Transverse colon (tissue), 4 donors: ENCODE measurements at regions not wholly inside any gene's neighbourhood (a gene's known extent, or its start where the extent isn't known, plus 50 kb on each side); places are given as distances from the start of the nearest gene placed in this dataset.
"Not testable (repeated sequence)": the region's sequence is repeated elsewhere in the genome, so short reads cannot be mapped to it uniquely, and the experiment has no call there.

Experiments used
- DNase-seq: peaks from one replicate; pipeline ENCODE4 v3.0.0-alpha.2; 2019
- H3K27ac ChIP-seq, 4 donors: fragments of 200-600 bp; sonication (generic); 2 replicates each; pipeline ENCODE4 v1.5.1; 2016 to 2018; ENCODE audit warnings: inconsistent platforms in 4 of 4
- H3K27me3 ChIP-seq: fragments of 200-600 bp; sonication (generic); 2 replicates; pipeline ENCODE4 v1.5.1; 2017; ENCODE audit warnings: inconsistent platforms
- H3K36me3 ChIP-seq, 4 donors: fragments of 200-600 bp; sonication (generic); 2 replicates each; pipeline ENCODE4 v1.5.1; 2017 to 2019; ENCODE audit warnings: inconsistent platforms in 4 of 4
- H3K4me1 ChIP-seq, 4 donors: fragments of 200-600 bp; sonication (generic); 2 replicates each; pipeline ENCODE4 v1.5.1; 2017 to 2020; ENCODE audit warnings: inconsistent platforms in 4 of 4
- H3K4me3 ChIP-seq, 4 donors: fragments of 200-600 bp; sonication (generic); 1 replicate in 1 of 4; 2 replicates in 3 of 4; pipeline versions ENCODE4 v1.5.1 to v1.6.1; 2017 to 2019; ENCODE audit warnings: inconsistent platforms in 4 of 4
- H3K9me3 ChIP-seq, 2 donors: fragments of 200-600 bp; sonication (generic); 2 replicates each; pipeline ENCODE4 v1.5.1; 2017 to 2019; ENCODE audit warnings: inconsistent platforms in 2 of 2
- CTCF ChIP-seq, 5 experiments: fragments of 200-600 bp in 3 of 5; fragments of 450-650 bp in 2 of 5; sonication (generic) in 3 of 5; IDR thresholded peaks; 1 replicate in 2 of 5; 2 replicates in 3 of 5; pipeline ENCODE4 v1.5.1; 2016 to 2017; ENCODE audit warnings: antibody characterized with exemption in 5 of 5, inconsistent platforms in 3 of 5, mild to moderate bottlenecking in 2 of 5, moderate library complexity in 1 of 5
- EP300 ChIP-seq: sonication (generic); formaldehyde crosslinking; IDR thresholded peaks from one replicate; pipeline ENCODE4 v1.6.1; 2017; ENCODE audit warnings: antibody characterized with exemption, low read depth
- POLR2A ChIP-seq: fragments of 450-650 bp; IDR thresholded peaks from one replicate; pipeline ENCODE4 v1.6.1; 2016; ENCODE audit warnings: antibody characterized with exemption, mild to moderate bottlenecking, moderate library complexity
- POLR2AphosphoS5 ChIP-seq, 3 donors: sonication (generic); formaldehyde crosslinking; IDR thresholded peaks; one replicate each; pipeline ENCODE4 v1.6.1; 2016; ENCODE audit warnings: antibody characterized with exemption in 3 of 3
- WGBS, 2 donors: methylation state at CpG; one replicate each; pipeline ENCODE4 v1.1.5; 2018; ENCODE audit warnings: low coverage in 1 of 2; 5-methylcytosine and 5-hydroxymethylcytosine counted together
- in situ Hi-C, 4 donors: fragments of 200-750 bp; cut with MboI; loops; one replicate each; pipeline versions ENCODE4 v1.15.0 to v1.15.1; 2017; ENCODE audit warnings: low sequenced_read_pairs in 3 of 4, low pct_ligation_motif_present in 1 of 4, low pct_unique_long_range_greater_than_20kb in 1 of 4
- intact Hi-C: fragments of 100-400 bp; cut with DNase I; formaldehyde crosslinking; loops from one replicate; pipeline ENCODE4 v1.15.1; 2023; ENCODE audit warnings: low total_unique reads

GRCh38 chr4:130071746-130072145 lies 975.8 kb downstream of the C4orf33 start:
- Histone ChIP-seq H3K9me3 (no peaks in the 10 kb centered on the region), H3K4me3 (no peak overlapping the region), H3K27me3 (no peaks in the 10 kb centered on the region), H3K4me1 (no peaks in the 10 kb centered on the region), H3K36me3 (no peaks in the 10 kb centered on the region), H3K27ac (no peak overlapping the region)
- TF ChIP-seq POLR2AphosphoS5 (IDR thresholded peaks at IDR 0.05) (no peak), CTCF (IDR thresholded peaks at IDR 0.05) (no peak), EP300 (no peak), POLR2A (no peak)
- DNase-seq, result no peak
- in situ Hi-C loops (no loop called here), intact Hi-C loops (no loop called here)
- 53 to 54% methylated on average over 2 of the region's 2 CpGs for WGBS, 2 donors

GRCh38 chr4:130073145-130073790 lies 977.3 kb downstream of the C4orf33 start:
- H3K36me3 ChIP-seq, result no peaks in the 10 kb centered on the region
- no peak overlapping the region for H3K4me3 ChIP-seq
- no peaks in the 10 kb centered on the region for H3K9me3 ChIP-seq
- no peak for TF ChIP-seq EP300
- intact Hi-C loops (no loop called here), in situ Hi-C loops (no loop called here)
- no peaks in the 10 kb centered on the region for H3K4me1 ChIP-seq
- H3K27ac ChIP-seq, result no peak overlapping the region
- DNase-seq, result no peak
- no peaks in the 10 kb centered on the region for H3K27me3 ChIP-seq
- WGBS, 2 donors, result 36 to 38% methylated on average over 3 of the region's 3 CpGs

- no peaks in the 10 kb centered on the region for H3K9me3 ChIP-seq
- no peaks in the 10 kb centered on the region for H3K36me3 ChIP-seq
- WGBS, 2 donors, result 84 to 85% methylated on average over 2 to 5 of the region's 5 CpGs
- H3K4me1 ChIP-seq, result no peaks in the 10 kb centered on the region
- no peaks in the 10 kb centered on the region for H3K27me3 ChIP-seq
- intact Hi-C loops, result no loop called here
- TF ChIP-seq EP300 (no peak), POLR2AphosphoS5 (IDR thresholded peaks at IDR 0.05) (no peak), POLR2A (no peak), CTCF (IDR thresholded peaks at IDR 0.05) (no peak)
- no peak overlapping the region for H3K4me3 ChIP-seq
- DNase-seq, result no peak
- in situ Hi-C loops, result no loop called here
- H3K27ac ChIP-seq, result no peak overlapping the region
Measured at GRCh38 chr4:130074096-130074495, 978.1 kb downstream of the C4orf33 start.

GRCh38 chr4:130077275-130077674 lies 981.3 kb downstream of the C4orf33 start:
- intact Hi-C loops, result no loop called here
- no peak overlapping the region for H3K4me3 ChIP-seq
- 67 to 75% methylated on average over 1 of the region's 1 CpG for WGBS, 2 donors
- no peak overlapping the region for H3K27ac ChIP-seq
- in situ Hi-C loops, result no loop called here
- no peaks in the 10 kb centered on the region for H3K9me3 ChIP-seq
- no peaks in the 10 kb centered on the region for H3K4me1 ChIP-seq
- no peak for DNase-seq
- H3K36me3 ChIP-seq, result no peaks in the 10 kb centered on the region
- H3K27me3 ChIP-seq, result no peaks in the 10 kb centered on the region
- TF ChIP-seq CTCF (IDR thresholded peaks at IDR 0.05), result no peak
- no peak for TF ChIP-seq EP300
- no peak for TF ChIP-seq POLR2AphosphoS5 (IDR thresholded peaks at IDR 0.05)
- TF ChIP-seq POLR2A, result no peak

- H3K27ac ChIP-seq, H3K27me3 ChIP-seq, H3K9me3 ChIP-seq, DNase-seq, H3K36me3 ChIP-seq, H3K4me1 ChIP-seq, H3K4me3 ChIP-seq, intact Hi-C loops, in situ Hi-C loops: not testable (repeated sequence)
- WGBS, 2 donors, result 68 to 71% methylated on average over 2 of the region's 2 CpGs
Measured at GRCh38 chr4:130079027-130079426, 983.1 kb downstream of the C4orf33 start.
